ENCODE measurements at regions not wholly inside any gene's neighbourhood (a gene's known extent, or its start where the extent isn't known, plus 50 kb on each side); places are given as distances from the start of the nearest gene placed in this dataset.

GRCh38 chr12:94755598-94755997 is 105.2 kb upstream of the TMCC3 start:
- TF ChIP-seq, protein P1, sequence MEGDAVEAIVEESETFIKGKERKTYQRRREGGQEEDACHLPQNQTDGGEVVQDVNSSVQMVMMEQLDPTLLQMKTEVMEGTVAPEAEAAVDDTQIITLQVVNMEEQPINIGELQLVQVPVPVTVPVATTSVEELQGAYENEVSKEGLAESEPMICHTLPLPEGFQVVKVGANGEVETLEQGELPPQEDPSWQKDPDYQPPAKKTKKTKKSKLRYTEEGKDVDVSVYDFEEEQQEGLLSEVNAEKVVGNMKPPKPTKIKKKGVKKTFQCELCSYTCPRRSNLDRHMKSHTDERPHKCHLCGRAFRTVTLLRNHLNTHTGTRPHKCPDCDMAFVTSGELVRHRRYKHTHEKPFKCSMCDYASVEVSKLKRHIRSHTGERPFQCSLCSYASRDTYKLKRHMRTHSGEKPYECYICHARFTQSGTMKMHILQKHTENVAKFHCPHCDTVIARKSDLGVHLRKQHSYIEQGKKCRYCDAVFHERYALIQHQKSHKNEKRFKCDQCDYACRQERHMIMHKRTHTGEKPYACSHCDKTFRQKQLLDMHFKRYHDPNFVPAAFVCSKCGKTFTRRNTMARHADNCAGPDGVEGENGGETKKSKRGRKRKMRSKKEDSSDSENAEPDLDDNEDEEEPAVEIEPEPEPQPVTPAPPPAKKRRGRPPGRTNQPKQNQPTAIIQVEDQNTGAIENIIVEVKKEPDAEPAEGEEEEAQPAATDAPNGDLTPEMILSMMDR (IDR thresholded peaks at IDR 0.05; ENCODE audit: extremely low read depth, insufficient read depth, missing control alignments) = no peak
- in situ Hi-C loops (cut with MboI; ENCODE audit: low pct_unique_long_range_greater_than_20kb, low sequenced_read_pairs, unreplicated experiment) = loop anchor here (25.0 kb wide), 1 partner anchor 618 kb away; the partner anchor contains the start of gene PLXNC1
- no peak for DNase-seq (ENCODE audit: low spot score)

- TF ChIP-seq, protein P1 (IDR thresholded peaks at IDR 0.05; ENCODE audit: extremely low read depth, insufficient read depth, missing control alignments) = peak; percentile 5
- DNase-seq (ENCODE audit: low spot score) = no peak
- in situ Hi-C loops (cut with MboI; ENCODE audit: low pct_unique_long_range_greater_than_20kb, low sequenced_read_pairs, unreplicated experiment) = loop anchor here (25.0 kb wide), 1 partner anchor 617 kb away; the partner anchor contains the start of gene PLXNC1
Observed at GRCh38 chr12:94754653-94755052, 104.3 kb upstream of the TMCC3 start.

DNA sequence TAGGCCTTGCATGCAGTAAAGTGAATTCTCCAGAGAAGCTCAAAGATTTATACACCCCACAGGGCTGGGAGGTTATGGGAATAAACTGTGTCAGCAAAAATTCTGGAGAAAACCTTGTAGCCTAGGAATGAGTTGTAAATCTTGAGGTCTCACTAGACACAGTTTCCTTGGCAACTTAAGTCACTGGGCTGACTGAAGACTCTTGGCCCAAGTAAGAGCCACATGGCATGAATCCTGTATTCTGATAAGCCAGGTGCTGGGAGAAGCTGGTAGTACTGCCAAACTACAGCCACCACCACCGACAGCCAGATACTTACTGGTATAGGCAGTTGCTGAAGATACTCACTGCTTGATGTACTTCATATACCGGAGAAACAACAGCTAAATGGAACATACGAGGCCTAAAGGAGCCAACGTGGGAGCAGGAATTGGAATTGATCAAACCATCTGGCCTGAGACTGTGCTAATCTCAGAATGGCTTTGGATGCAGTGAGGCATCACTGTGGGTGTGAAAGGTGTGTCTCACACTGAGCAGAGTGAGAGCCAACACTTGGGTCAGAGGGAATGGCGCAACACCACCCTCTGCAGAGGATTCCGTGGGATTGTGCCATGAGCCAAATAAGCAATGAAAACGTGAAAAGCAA is 102.8 kb upstream of the TMCC3 start:
- DNase-seq (ENCODE audit: low spot score) = no peak
- TF ChIP-seq, protein P1 (IDR thresholded peaks at IDR 0.05; ENCODE audit: extremely low read depth, insufficient read depth, missing control alignments) = no peak
- in situ Hi-C loops (cut with MboI; ENCODE audit: low pct_unique_long_range_greater_than_20kb, low sequenced_read_pairs, unreplicated experiment) = loop anchor here (25.0 kb wide), 1 partner anchor 616 kb away; the partner anchor contains the start of gene PLXNC1

DNA sequence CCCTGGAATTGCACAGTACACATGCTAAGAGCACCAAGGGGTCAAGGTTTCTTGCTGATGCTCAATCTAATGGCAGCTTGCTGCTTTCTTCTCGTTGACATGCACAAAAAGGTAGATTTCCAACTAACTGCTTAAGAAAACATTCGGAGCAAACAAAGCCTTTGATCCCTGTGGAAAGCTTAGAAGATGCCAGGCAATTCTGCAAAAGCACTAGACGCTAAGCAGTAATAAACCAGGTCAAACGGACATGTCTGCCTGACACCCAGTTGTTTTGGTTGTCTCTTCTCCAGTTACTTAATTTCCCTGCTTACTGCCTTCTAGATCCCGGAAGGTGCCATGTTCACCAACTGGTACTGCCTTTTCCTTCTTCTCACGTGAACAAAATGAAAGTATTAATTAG is 100.5 kb upstream of the TMCC3 start:
- in situ Hi-C loops (cut with MboI; ENCODE audit: low pct_unique_long_range_greater_than_20kb, low sequenced_read_pairs, unreplicated experiment) = loop anchor here (25.0 kb wide), 1 partner anchor 614 kb away; the partner anchor contains the start of gene PLXNC1
- no peak for DNase-seq (ENCODE audit: low spot score)

DNA sequence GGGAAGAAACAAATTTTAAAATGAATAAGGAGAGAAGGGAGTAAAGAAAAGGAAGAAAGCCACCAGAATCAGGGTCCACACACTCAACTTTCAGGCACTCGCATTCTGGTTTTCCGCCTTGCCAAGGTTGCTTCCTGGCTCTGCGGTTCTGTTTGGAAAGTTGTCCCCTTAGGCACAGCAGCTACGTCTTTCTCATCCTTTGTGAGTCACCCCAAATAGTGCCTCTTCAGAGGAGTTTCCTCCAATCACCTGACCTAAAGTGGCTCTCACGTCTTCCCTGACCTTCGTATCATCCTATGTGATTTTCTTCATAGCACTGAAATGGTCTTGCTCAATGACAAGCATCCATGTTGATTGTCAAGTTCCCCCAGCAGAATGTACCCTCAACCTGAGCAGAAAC is 99.5 kb upstream of the TMCC3 start:
- in situ Hi-C loops (cut with MboI; ENCODE audit: low pct_unique_long_range_greater_than_20kb, low sequenced_read_pairs, unreplicated experiment) = loop anchor here (25.0 kb wide), 1 partner anchor 613 kb away; the partner anchor contains the start of gene PLXNC1
- no peak for DNase-seq (ENCODE audit: low spot score)
- TF ChIP-seq, protein P1 (IDR thresholded peaks at IDR 0.05; ENCODE audit: extremely low read depth, insufficient read depth, missing control alignments) = no peak

More for the DNA sequence above, 100.5 kb upstream of the TMCC3 start:
- TF ChIP-seq, protein P1 (IDR thresholded peaks at IDR 0.05; ENCODE audit: extremely low read depth, insufficient read depth, missing control alignments) = no peak

DNA sequence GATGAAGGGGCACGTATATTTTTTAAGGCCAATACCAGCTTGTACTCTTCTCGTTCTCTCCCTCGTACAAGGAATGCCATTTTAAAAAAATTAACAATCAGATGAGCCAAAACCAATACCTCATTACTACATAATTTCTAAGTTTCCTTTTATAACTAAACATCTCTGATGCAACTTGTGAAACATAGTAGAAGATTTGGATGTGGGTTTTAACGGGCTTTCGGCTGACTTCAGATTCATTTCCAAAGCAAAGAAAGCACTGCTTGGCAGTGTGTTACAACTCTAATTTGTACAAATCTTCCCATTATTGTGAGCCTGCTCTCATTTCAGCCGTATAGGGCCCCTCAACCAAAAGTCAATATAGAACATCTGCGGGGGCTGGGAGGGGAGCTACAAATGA is 99.1 kb upstream of the TMCC3 start:
- in situ Hi-C loops (cut with MboI; ENCODE audit: low pct_unique_long_range_greater_than_20kb, low sequenced_read_pairs, unreplicated experiment) = no loop called here
- DNase-seq (ENCODE audit: low spot score) = no peak

More for the DNA sequence above, 99.1 kb upstream of the TMCC3 start:
- TF ChIP-seq, protein P1 (IDR thresholded peaks at IDR 0.05; ENCODE audit: extremely low read depth, insufficient read depth, missing control alignments) = no peak

All from GM13977 (cell line).